ENCODE measurements at regions not wholly inside any gene's neighbourhood (a gene's known extent, or its start where the extent isn't known, plus 50 kb on each side); places are given as distances from the start of the nearest gene placed in this dataset.

DNA sequence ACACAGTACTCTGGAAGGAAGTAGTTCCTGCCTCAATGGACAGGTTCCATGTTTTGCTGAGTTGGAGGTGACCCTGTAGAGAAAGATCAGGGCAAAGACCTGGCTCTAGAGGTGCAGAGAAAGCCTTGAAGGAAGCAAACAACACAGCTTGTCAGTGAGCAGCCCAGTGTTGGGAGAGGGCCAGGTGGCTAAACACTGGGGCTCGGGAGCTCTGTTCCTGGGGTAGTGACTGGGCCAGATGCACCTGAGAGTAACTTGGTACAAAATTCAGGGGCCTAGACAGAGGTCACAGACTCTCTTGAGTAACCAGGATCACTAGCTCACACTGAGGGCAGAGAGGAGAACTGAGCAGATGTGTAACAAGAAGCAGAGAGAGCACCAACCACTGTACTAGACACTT, 138.4 kb upstream of the NALF2 start:
- H3K36me3 ChIP-seq (ENCODE audit: control insufficient read depth, insufficient read depth, low read length), result no peaks in the 10 kb centered on the region
- DNase-seq, result no peak
- no peak overlapping the region for H3K4me3 ChIP-seq (ENCODE audit: low read length)
- WGBS (ENCODE audit: insufficient coverage, low lambda C conversion rate), result no CpG with 5 or more reads among the region's 1 CpG
- H3K4me1 ChIP-seq (ENCODE audit: control insufficient read depth, insufficient read depth, low read length), result no peaks in the 10 kb centered on the region
- no peak overlapping the region for H3K27ac ChIP-seq (ENCODE audit: low read length)
- H3K27me3 ChIP-seq (ENCODE audit: control insufficient read depth, insufficient read depth, low read length), result no peaks in the 10 kb centered on the region
- no peaks in the 10 kb centered on the region for H3K9me3 ChIP-seq (ENCODE audit: control insufficient read depth, low read depth, low read length)

DNA sequence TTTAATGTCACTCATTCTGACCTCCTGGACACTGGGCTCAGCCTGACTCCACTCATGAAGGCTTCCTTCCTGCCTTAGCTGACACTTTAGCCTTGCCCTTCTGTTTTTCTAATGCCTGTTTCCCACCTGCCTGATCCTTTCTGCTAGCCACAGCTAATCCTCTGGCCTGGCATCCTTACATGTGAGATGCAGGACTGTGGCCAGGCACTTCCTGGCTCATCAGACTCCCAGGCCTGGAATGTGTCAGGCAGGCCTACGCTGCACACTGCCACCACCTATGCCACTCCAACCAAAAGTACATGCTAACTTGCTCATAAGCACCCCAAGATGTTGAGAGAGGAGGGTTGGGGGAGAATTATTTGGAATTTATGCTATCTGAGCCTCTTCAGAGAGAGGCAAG, 138.8 kb upstream of the NALF2 start:
- no CpG with 5 or more reads among the region's 1 CpG for WGBS (ENCODE audit: insufficient coverage, low lambda C conversion rate)
- Histone ChIP-seq H3K4me1 (ENCODE audit: control insufficient read depth, insufficient read depth, low read length) (no peaks in the 10 kb centered on the region), H3K27ac (ENCODE audit: low read length) (no peak overlapping the region), H3K4me3 (ENCODE audit: low read length) (no peak overlapping the region), H3K9me3 (ENCODE audit: control insufficient read depth, low read depth, low read length) (no peaks in the 10 kb centered on the region), H3K27me3 (ENCODE audit: control insufficient read depth, insufficient read depth, low read length) (no peaks in the 10 kb centered on the region), H3K36me3 (ENCODE audit: control insufficient read depth, insufficient read depth, low read length) (no peaks in the 10 kb centered on the region)
- DNase-seq, result no peak

DNA sequence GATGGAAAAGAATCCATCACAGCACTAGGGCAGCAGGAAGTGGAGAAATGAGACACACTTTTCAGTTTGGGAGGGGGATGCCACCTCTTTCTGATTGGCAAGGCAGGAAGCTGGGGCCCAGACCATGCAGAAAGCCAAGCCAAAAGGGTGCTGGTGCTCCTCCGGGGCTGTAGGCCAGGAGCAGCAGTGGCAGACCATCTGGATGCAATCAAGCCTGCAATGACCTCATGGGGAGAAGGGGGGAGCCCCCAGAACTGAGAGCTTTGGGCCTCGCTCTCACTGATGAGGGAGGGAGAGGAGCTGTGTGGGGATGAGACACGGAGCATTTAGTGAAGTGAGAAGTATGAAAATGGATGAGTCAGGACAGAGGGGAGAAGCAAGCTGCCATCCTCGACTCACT, 141.3 kb upstream of the NALF2 start:
- no CpG with 5 or more reads among the region's 4 CpGs for WGBS (ENCODE audit: insufficient coverage, low lambda C conversion rate)
- Histone ChIP-seq H3K4me1 (ENCODE audit: control insufficient read depth, insufficient read depth, low read length) (no peaks in the 10 kb centered on the region), H3K4me3 (ENCODE audit: low read length) (no peak overlapping the region), H3K36me3 (ENCODE audit: control insufficient read depth, insufficient read depth, low read length) (no peaks in the 10 kb centered on the region), H3K9me3 (ENCODE audit: control insufficient read depth, low read depth, low read length) (no peaks in the 10 kb centered on the region), H3K27me3 (ENCODE audit: control insufficient read depth, insufficient read depth, low read length) (no peaks in the 10 kb centered on the region), H3K27ac (ENCODE audit: low read length) (no peak overlapping the region)
- peak in 1 of 2 donors; percentile 2 for DNase-seq

DNA sequence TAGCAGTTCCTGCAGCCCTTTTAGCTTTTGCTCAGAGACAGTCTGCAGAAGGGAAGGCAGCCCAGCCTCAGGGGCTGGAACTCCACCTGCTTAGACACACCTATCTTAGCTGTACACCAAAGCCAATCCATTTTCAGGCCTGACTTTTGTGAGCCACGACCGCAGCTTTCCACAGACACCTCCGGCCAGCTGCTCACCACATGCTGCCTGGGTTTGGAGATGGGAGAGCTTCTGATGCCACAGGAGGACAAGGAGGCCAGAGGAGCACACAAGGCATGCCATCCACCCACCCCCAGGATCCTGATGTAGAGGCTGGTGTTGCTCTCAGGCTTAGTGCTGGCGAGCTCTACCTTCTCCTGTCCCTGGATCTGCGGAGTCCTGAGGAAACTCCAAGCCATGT, 141.8 kb upstream of the NALF2 start:
- Histone ChIP-seq H3K9me3 (ENCODE audit: control insufficient read depth, low read depth, low read length) (no peaks in the 10 kb centered on the region), H3K4me3 (ENCODE audit: low read length) (no peak overlapping the region), H3K27me3 (ENCODE audit: control insufficient read depth, insufficient read depth, low read length) (no peaks in the 10 kb centered on the region), H3K27ac (ENCODE audit: low read length) (no peak overlapping the region), H3K36me3 (ENCODE audit: control insufficient read depth, insufficient read depth, low read length) (no peaks in the 10 kb centered on the region), H3K4me1 (ENCODE audit: control insufficient read depth, insufficient read depth, low read length) (no peaks in the 10 kb centered on the region)
- WGBS (ENCODE audit: insufficient coverage, low lambda C conversion rate), result no CpG with 5 or more reads among the region's 5 CpGs
- no peak for DNase-seq

DNA sequence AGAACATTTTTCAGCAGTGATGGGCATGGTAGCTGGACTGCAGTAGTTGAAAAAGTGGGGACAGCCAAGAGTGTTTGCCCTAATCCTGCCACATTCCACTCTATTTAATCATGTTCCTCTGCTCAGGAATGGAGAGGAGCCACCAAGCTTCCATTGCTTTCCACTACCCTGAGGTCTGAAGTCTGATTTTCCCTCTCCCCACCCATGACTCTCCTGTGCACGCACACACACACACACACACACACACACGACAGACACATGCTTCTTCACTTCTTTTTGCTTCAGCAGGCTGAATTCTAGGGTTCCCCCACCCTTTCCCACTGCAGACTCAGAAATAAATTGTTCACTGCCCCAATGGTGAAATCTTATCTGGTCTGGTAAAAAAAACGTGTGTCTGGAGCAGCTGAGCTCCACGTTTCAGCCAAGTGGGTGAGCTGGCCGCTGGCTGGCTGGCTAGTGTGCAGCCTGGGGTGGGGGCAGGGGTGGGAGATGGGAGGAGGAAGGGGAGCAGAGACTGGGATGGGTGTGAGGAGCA, 142.7 kb upstream of the NALF2 start:
- no peak overlapping the region for H3K27ac ChIP-seq (ENCODE audit: low read length)
- no peaks in the 10 kb centered on the region for H3K9me3 ChIP-seq (ENCODE audit: control insufficient read depth, low read depth, low read length)
- no peak for DNase-seq
- no peaks in the 10 kb centered on the region for H3K4me1 ChIP-seq (ENCODE audit: control insufficient read depth, insufficient read depth, low read length)
- no peak overlapping the region for H3K4me3 ChIP-seq (ENCODE audit: low read length)
- WGBS (ENCODE audit: insufficient coverage, low lambda C conversion rate), result no CpG with 5 or more reads among the region's 5 CpGs
- no peaks in the 10 kb centered on the region for H3K36me3 ChIP-seq (ENCODE audit: control insufficient read depth, insufficient read depth, low read length)
- H3K27me3 ChIP-seq (ENCODE audit: control insufficient read depth, insufficient read depth, low read length), result no peaks in the 10 kb centered on the region

DNA sequence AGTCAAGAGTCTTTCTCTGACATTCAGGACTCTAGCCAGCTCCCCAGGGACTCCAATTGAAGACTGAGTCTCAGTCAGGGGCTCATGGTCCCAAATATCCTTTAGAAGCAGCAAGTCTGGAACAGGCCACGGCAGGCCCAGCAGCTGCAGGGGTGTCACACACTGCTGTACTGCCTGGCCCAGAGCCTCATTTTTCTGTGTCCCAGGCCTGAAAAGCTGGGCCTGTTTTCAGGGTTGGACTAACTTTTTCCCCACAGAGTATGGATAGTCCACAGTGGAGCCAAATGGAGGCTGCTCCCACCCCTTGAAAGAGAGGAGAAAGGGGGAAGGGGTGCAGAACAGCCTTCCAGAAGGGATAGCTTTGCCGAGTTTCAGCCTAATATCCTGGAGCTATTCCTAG, 146.8 kb upstream of the NALF2 start:
- no CpG with 5 or more reads among the region's 2 CpGs for WGBS (ENCODE audit: insufficient coverage, low lambda C conversion rate)
- no peak for DNase-seq

DNA sequence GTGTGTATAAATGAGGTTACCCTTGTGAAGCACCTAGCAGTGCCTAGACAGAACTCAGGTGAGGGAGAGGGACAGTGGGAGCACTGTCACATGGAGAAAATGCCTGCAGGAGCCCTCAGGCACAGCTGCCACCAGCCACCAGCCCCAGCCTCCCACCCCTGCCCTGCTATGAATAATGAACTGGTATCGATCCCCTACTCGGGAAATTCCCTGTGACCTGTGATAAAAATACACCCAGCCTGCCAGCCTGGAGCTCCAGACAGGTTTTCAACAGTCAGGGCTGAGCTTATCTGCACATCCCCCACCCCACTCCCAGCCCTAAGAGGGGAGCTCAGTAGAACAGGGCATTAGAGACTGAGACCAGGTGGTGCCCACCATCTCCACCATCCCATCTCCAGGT, 159.6 kb upstream of the PJA1 start:
- Histone ChIP-seq H3K27me3 (ENCODE audit: control insufficient read depth, insufficient read depth, low read length) (no peaks in the 10 kb centered on the region), H3K4me1 (ENCODE audit: control insufficient read depth, insufficient read depth, low read length) (no peaks in the 10 kb centered on the region), H3K27ac (ENCODE audit: low read length) (no peak overlapping the region), H3K9me3 (ENCODE audit: control insufficient read depth, low read depth, low read length) (no peaks in the 10 kb centered on the region), H3K36me3 (ENCODE audit: control insufficient read depth, insufficient read depth, low read length) (no peaks in the 10 kb centered on the region), H3K4me3 (ENCODE audit: low read length) (no peak overlapping the region)
- no peak for DNase-seq
- WGBS (ENCODE audit: insufficient coverage, low lambda C conversion rate), result no CpG with 5 or more reads among the region's 2 CpGs

More for the DNA sequence above, 146.8 kb upstream of the NALF2 start:
- Histone ChIP-seq H3K36me3 (ENCODE audit: control insufficient read depth, insufficient read depth, low read length) (no peaks in the 10 kb centered on the region), H3K27ac (ENCODE audit: low read length) (no peak overlapping the region), H3K4me3 (ENCODE audit: low read length) (no peak overlapping the region), H3K9me3 (ENCODE audit: control insufficient read depth, low read depth, low read length) (no peaks in the 10 kb centered on the region), H3K4me1 (ENCODE audit: control insufficient read depth, insufficient read depth, low read length) (no peaks in the 10 kb centered on the region), H3K27me3 (ENCODE audit: control insufficient read depth, insufficient read depth, low read length) (no peaks in the 10 kb centered on the region)

DNA sequence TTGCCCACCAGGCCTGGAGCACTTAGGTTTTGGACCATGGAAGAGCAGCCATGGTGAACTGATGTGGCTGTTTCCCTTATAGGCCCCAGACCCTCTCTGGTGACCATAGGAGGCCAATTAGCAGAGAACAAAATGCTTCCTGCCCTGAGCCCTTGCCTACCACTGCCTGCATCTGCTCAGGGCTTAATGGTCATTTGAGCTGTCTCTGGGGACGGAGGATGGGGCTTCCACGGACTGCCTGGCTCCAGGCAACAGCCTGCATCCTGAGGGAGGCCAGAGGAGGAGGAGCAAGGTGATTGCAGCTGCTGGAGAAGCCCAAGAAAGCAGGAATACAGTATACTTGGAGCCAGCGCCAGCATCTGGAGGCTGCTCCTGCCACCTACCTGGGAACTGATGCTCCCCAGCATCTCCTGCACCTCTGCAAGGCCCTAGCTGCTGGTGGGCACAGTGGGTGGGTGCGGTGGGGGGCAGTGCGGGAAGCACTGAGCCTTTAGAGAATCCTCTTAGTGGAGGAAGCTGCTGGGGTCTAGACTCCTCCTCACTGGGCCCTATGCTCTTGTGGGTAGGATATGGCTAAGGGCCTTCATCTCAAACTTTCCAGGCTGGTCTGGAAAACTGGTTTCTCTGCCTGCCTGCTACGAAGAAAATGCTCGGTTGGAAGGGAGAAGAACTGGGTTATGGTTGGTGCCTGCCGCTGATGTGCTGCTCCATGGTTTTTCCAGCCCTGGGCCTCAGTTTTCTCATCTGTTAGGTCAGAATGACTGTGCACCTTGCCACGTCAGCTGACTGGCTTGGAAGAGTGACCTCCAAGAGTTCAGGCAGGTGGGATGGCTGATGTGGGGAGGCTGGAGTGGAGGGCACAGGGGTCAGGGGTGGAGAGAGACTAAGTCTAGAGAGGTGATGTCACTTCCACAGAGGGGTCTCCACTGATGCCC, 158.8 kb upstream of the PJA1 start:
- no peak for DNase-seq
- no CpG with 5 or more reads among the region's 9 CpGs for WGBS (ENCODE audit: insufficient coverage, low lambda C conversion rate)
- Histone ChIP-seq H3K36me3 (ENCODE audit: control insufficient read depth, insufficient read depth, low read length) (no peaks in the 10 kb centered on the region), H3K27ac (ENCODE audit: low read length) (no peak overlapping the region), H3K9me3 (ENCODE audit: control insufficient read depth, low read depth, low read length) (no peaks in the 10 kb centered on the region), H3K4me1 (ENCODE audit: control insufficient read depth, insufficient read depth, low read length) (no peaks in the 10 kb centered on the region), H3K4me3 (ENCODE audit: low read length) (no peak overlapping the region), H3K27me3 (ENCODE audit: control insufficient read depth, insufficient read depth, low read length) (no peaks in the 10 kb centered on the region)

DNA sequence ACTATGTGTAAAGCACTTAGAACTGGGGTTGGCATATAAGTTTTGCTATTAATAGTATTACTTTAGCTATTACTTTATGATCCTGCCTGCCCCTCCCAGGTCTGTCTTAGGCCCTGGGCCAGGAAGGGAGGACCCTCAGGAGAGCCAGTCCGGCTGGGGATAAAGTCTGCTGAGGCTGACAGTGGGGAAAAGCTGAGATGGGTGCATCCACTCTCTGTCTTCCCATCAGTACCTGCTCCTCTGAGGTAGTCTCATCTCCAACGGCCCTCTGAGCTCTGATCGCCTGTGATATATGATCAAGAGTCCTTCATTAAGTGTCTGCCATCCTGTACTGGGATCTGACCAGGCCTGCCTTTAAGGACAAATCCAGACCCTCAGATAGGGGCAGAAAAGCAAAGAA, 156.5 kb upstream of the PJA1 start:
- Histone ChIP-seq H3K36me3 (ENCODE audit: control insufficient read depth, insufficient read depth, low read length) (no peaks in the 10 kb centered on the region), H3K4me1 (ENCODE audit: control insufficient read depth, insufficient read depth, low read length) (peaks cover 7% of the 10 kb centered on the region), H3K27ac (ENCODE audit: low read length) (no peak overlapping the region), H3K9me3 (ENCODE audit: control insufficient read depth, low read depth, low read length) (no peaks in the 10 kb centered on the region), H3K4me3 (ENCODE audit: low read length) (no peak overlapping the region), H3K27me3 (ENCODE audit: control insufficient read depth, insufficient read depth, low read length) (no peaks in the 10 kb centered on the region)
- DNase-seq, result no peak
- WGBS (ENCODE audit: insufficient coverage, low lambda C conversion rate), result no CpG with 5 or more reads among the region's 3 CpGs

DNA sequence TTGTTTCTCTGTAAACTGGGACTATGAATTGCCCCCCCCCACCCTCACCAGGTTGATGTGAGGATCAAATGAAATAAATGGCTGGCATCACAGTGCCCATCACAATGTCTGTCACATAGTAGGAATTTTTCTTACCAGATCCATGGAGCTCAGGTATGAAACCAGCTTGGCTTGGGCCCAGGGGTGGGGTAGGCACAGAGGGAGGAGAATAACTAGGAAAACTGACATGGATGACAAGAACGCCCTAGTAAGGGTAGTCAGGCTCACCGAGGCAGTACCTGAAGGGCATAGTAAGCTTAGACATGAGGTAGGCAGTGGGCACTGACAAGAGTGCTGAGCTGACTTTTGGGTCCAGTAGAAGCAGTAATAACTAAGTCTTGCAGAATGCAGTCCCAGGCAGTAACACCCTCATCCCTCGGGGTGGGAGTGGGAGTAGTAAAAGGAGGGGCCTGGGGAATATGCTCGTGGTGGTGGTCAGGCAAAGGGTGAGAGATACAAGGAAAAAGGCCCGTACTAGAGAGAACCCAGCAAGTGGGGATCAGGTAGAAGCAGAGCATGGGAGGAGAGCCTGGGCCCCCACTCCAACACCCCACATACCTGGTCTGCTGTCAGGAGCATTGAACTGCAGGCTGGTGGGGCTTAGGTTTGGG, 155.9 kb upstream of the PJA1 start:
- Histone ChIP-seq H3K9me3 (ENCODE audit: control insufficient read depth, low read depth, low read length) (no peaks in the 10 kb centered on the region), H3K36me3 (ENCODE audit: control insufficient read depth, insufficient read depth, low read length) (no peaks in the 10 kb centered on the region), H3K4me3 (ENCODE audit: low read length) (no peak overlapping the region), H3K27ac (ENCODE audit: low read length) (no peak overlapping the region), H3K4me1 (ENCODE audit: control insufficient read depth, insufficient read depth, low read length) (peaks cover 7% of the 10 kb centered on the region), H3K27me3 (ENCODE audit: control insufficient read depth, insufficient read depth, low read length) (no peaks in the 10 kb centered on the region)
- DNase-seq, result no peak
- no CpG with 5 or more reads among the region's 5 CpGs for WGBS (ENCODE audit: insufficient coverage, low lambda C conversion rate)
